ENCODE measurements at regions not wholly inside any gene's neighbourhood (a gene's known extent, or its start where the extent isn't known, plus 50 kb on each side); places are given as distances from the start of the nearest gene placed in this dataset.

GRCh38 chr11:134477486-134477885 is 65.4 kb upstream of the B3GAT1 start:
- TF ChIP-seq, protein P1, sequence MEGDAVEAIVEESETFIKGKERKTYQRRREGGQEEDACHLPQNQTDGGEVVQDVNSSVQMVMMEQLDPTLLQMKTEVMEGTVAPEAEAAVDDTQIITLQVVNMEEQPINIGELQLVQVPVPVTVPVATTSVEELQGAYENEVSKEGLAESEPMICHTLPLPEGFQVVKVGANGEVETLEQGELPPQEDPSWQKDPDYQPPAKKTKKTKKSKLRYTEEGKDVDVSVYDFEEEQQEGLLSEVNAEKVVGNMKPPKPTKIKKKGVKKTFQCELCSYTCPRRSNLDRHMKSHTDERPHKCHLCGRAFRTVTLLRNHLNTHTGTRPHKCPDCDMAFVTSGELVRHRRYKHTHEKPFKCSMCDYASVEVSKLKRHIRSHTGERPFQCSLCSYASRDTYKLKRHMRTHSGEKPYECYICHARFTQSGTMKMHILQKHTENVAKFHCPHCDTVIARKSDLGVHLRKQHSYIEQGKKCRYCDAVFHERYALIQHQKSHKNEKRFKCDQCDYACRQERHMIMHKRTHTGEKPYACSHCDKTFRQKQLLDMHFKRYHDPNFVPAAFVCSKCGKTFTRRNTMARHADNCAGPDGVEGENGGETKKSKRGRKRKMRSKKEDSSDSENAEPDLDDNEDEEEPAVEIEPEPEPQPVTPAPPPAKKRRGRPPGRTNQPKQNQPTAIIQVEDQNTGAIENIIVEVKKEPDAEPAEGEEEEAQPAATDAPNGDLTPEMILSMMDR (IDR thresholded peaks at IDR 0.05): no peak
- no peak for TF ChIP-seq POLR2A (IDR thresholded peaks at IDR 0.05)

Data from adrenal gland (tissue), 5 donors.